ENCODE measurements at regions not wholly inside any gene's neighbourhood (a gene's known extent, or its start where the extent isn't known, plus 50 kb on each side); places are given as distances from the start of the nearest gene placed in this dataset.

- TF ChIP-seq, protein P1, sequence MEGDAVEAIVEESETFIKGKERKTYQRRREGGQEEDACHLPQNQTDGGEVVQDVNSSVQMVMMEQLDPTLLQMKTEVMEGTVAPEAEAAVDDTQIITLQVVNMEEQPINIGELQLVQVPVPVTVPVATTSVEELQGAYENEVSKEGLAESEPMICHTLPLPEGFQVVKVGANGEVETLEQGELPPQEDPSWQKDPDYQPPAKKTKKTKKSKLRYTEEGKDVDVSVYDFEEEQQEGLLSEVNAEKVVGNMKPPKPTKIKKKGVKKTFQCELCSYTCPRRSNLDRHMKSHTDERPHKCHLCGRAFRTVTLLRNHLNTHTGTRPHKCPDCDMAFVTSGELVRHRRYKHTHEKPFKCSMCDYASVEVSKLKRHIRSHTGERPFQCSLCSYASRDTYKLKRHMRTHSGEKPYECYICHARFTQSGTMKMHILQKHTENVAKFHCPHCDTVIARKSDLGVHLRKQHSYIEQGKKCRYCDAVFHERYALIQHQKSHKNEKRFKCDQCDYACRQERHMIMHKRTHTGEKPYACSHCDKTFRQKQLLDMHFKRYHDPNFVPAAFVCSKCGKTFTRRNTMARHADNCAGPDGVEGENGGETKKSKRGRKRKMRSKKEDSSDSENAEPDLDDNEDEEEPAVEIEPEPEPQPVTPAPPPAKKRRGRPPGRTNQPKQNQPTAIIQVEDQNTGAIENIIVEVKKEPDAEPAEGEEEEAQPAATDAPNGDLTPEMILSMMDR (conservative IDR thresholded peaks at IDR 0.05; ENCODE audit: low read length), result no peak
- TF ChIP-seq EZH2phosphoT487 (IDR thresholded peaks at IDR 0.05; ENCODE audit: borderline replicate concordance), result no peak
Measured at GRCh38 chr3:30077746-30078145, 528.7 kb upstream of the TGFBR2 start.
